ENCODE measurements at regions not wholly inside any gene's neighbourhood (a gene's known extent, or its start where the extent isn't known, plus 50 kb on each side); places are given as distances from the start of the nearest gene placed in this dataset.

DNA sequence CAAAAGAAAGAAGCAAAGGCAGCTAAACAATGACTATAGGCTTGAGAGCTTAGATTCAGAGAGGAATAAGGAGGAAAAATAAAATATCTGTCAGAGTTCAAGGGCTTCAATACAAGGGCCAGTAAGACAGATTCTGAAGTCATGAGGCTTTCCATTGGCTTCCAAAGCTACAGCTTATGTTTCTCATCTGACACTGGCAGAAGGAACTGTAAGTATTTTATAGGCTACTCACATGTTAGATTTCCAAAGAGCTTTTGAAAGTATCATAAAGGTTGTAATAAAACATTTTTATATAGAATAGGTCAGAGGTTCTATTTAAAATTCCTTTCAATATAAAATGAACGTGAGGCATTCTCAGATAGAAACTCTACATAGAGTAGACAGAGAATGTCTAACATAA, 746.6 kb upstream of the NXPH2 start:
- Histone ChIP-seq H3K27ac (no peak overlapping the region), H3K4me3 (no peak overlapping the region), H3K9me3 (ENCODE audit: low read depth, low read length) (no peaks in the 10 kb centered on the region), H3K36me3 (ENCODE audit: insufficient read depth, low read length) (no peaks in the 10 kb centered on the region), H3K9ac (ENCODE audit: insufficient read length) (no peak overlapping the region)
- TF ChIP-seq EZH2 (IDR thresholded peaks at IDR 0.05) (no peak), FOXP2 (optimal IDR thresholded peaks at IDR 0.05; ENCODE audit: control extremely low read depth, extremely low read length, insufficient read depth) (no peak), POLR2AphosphoS5 (IDR thresholded peaks at IDR 0.05; ENCODE audit: borderline replicate concordance, low read depth, low read length) (no peak)
- no peak for DNase-seq (ENCODE audit: low read depth, low spot score)

GRCh38 chr2:139518321-139518720, 738.1 kb upstream of the NXPH2 start:
- H3K9ac ChIP-seq (ENCODE audit: insufficient read length): no peak overlapping the region
- TF ChIP-seq EZH2 (IDR thresholded peaks at IDR 0.05) (no peak), FOXP2 (optimal IDR thresholded peaks at IDR 0.05; ENCODE audit: control extremely low read depth, extremely low read length, insufficient read depth) (no peak), POLR2AphosphoS5 (IDR thresholded peaks at IDR 0.05; ENCODE audit: borderline replicate concordance, low read depth, low read length) (no peak)
- no peak overlapping the region for H3K4me3 ChIP-seq
- no peak overlapping the region for H3K27ac ChIP-seq
- H3K9me3 ChIP-seq (ENCODE audit: low read depth, low read length): no peaks in the 10 kb centered on the region
- H3K36me3 ChIP-seq (ENCODE audit: insufficient read depth, low read length): no peaks in the 10 kb centered on the region
- no peak for DNase-seq (ENCODE audit: low read depth, low spot score)

DNA sequence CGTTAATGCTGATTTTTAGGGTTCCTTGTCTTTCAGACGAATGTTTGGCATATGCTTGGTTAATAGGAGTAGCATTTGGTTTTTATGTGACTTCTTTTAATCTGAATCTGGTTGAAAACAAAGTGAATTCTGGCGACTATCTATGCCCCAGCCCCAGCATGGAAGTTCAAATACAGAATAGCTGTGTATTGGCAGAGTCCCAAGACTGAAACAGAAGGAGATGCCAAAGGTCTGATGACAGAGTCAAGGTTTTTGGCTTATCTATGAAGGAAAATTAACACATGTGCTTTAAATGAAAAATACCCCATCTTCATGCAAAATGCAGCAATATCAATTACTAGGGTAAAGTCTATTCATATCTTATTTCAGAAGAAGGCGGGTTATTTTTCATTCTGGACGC, 734.8 kb upstream of the NXPH2 start:
- Histone ChIP-seq H3K9ac (ENCODE audit: insufficient read length) (no peak overlapping the region), H3K9me3 (ENCODE audit: low read depth, low read length) (no peaks in the 10 kb centered on the region), H3K4me3 (no peak overlapping the region), H3K36me3 (ENCODE audit: insufficient read depth, low read length) (no peaks in the 10 kb centered on the region), H3K27ac (no peak overlapping the region)
- DNase-seq (ENCODE audit: low read depth, low spot score): no peak
- no peak for TF ChIP-seq FOXP2 (optimal IDR thresholded peaks at IDR 0.05; ENCODE audit: control extremely low read depth, extremely low read length, insufficient read depth)
- TF ChIP-seq POLR2AphosphoS5 (IDR thresholded peaks at IDR 0.05; ENCODE audit: borderline replicate concordance, low read depth, low read length): no peak
- no peak for TF ChIP-seq EZH2 (IDR thresholded peaks at IDR 0.05)

- no peak overlapping the region for H3K4me3 ChIP-seq
- H3K9ac ChIP-seq (ENCODE audit: insufficient read length): no peak overlapping the region
- no peak for DNase-seq (ENCODE audit: low read depth, low spot score)
- H3K27ac ChIP-seq: no peak overlapping the region
- H3K9me3 ChIP-seq (ENCODE audit: low read depth, low read length): no peaks in the 10 kb centered on the region
- H3K36me3 ChIP-seq (ENCODE audit: insufficient read depth, low read length): no peaks in the 10 kb centered on the region
- TF ChIP-seq FOXP2 (optimal IDR thresholded peaks at IDR 0.05; ENCODE audit: control extremely low read depth, extremely low read length, insufficient read depth) (no peak), POLR2AphosphoS5 (IDR thresholded peaks at IDR 0.05; ENCODE audit: borderline replicate concordance, low read depth, low read length) (no peak), EZH2 (IDR thresholded peaks at IDR 0.05) (no peak)
Observed at GRCh38 chr2:139495851-139496250, 715.7 kb upstream of the NXPH2 start.

DNA sequence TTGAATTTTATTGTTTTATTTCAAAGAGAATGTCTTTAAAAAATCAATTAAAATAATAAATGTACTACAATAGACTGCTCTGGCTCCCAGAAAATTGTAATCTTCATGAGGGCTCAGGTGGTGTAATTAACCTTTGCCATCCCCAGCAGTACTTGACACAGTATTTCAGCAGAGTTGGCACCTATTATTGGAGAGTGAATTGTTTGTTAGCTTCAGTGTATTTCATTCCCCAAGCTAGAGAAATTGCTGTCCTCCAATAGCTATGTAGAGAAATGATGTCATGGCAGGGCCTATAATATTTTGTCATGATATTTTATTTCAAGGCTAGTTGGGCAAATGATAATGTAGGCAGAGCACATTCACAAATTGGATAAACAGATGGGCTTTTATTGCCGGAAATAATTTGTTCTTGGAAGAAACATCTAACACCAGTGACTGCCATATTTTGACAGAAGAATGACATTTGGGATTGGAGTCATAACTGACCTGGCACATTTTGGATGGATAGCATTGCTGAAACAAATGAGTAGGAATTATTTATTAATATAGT, 712.0 kb upstream of the NXPH2 start:
- Histone ChIP-seq H3K9ac (ENCODE audit: insufficient read length) (no peak overlapping the region), H3K27ac (no peak overlapping the region), H3K9me3 (ENCODE audit: low read depth, low read length) (no peaks in the 10 kb centered on the region), H3K36me3 (ENCODE audit: insufficient read depth, low read length) (no peaks in the 10 kb centered on the region), H3K4me3 (no peak overlapping the region)
- DNase-seq (ENCODE audit: low read depth, low spot score): no peak
- no peak for TF ChIP-seq EZH2 (IDR thresholded peaks at IDR 0.05)
- TF ChIP-seq FOXP2 (optimal IDR thresholded peaks at IDR 0.05; ENCODE audit: control extremely low read depth, extremely low read length, insufficient read depth): no peak
- TF ChIP-seq POLR2AphosphoS5 (IDR thresholded peaks at IDR 0.05; ENCODE audit: borderline replicate concordance, low read depth, low read length): no peak

GRCh38 chr2:139480161-139480650, 700.0 kb upstream of the NXPH2 start:
- Histone ChIP-seq H3K4me3 (no peak overlapping the region), H3K9ac (ENCODE audit: insufficient read length) (no peak overlapping the region), H3K27ac (no peak overlapping the region), H3K36me3 (ENCODE audit: insufficient read depth, low read length) (no peaks in the 10 kb centered on the region), H3K9me3 (ENCODE audit: low read depth, low read length) (no peaks in the 10 kb centered on the region)
- TF ChIP-seq FOXP2 (optimal IDR thresholded peaks at IDR 0.05; ENCODE audit: control extremely low read depth, extremely low read length, insufficient read depth) (no peak), POLR2AphosphoS5 (IDR thresholded peaks at IDR 0.05; ENCODE audit: borderline replicate concordance, low read depth, low read length) (no peak), EZH2 (IDR thresholded peaks at IDR 0.05) (no peak)
- no peak for DNase-seq (ENCODE audit: low read depth, low spot score)

DNA sequence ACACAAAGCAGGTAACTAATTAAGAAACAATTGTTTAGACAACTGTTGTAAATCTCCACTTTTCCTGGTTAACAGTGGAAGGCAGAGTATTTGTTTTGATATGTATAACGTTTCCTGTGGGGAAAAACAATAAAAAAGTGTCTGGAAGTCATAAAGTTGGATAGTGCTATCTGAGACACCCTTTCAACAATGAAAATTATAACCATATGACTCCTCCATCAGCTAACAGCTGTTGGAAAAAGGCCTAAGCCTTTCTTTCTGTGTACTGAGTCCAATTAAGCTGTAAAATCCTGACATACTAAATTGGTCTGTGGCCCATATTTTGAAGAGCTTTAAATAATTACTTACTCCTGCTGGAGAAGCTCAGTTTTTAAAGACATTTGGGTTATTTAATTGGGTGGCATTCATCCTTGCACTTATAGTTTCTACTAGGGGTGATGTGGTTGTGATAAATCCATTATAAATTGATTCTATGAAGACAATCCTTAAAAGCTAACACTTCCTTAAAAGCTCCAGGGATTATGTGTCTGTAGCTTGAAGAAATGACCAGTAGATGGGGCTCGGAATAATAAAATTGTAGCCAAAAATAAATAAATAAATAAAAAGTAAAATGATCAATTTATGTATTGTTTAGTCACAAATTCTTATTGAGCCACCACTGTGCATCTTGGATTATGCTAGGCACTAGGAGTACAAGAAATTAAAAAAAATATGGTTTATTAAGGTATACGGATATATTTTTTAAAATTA, 698.1 kb upstream of the NXPH2 start:
- Histone ChIP-seq H3K36me3 (ENCODE audit: insufficient read depth, low read length) (no peaks in the 10 kb centered on the region), H3K27ac (no peak overlapping the region), H3K4me3 (no peak overlapping the region), H3K9ac (ENCODE audit: insufficient read length) (no peak overlapping the region), H3K9me3 (ENCODE audit: low read depth, low read length) (no peaks in the 10 kb centered on the region)
- TF ChIP-seq EZH2 (IDR thresholded peaks at IDR 0.05) (no peak), POLR2AphosphoS5 (IDR thresholded peaks at IDR 0.05; ENCODE audit: borderline replicate concordance, low read depth, low read length) (peak; percentile 12; the same call in 1 of the 2 replicates)
- peak; percentile 22 for DNase-seq (ENCODE audit: low read depth, low spot score)

- no peak for DNase-seq (ENCODE audit: low read depth, low spot score)
- TF ChIP-seq EZH2 (IDR thresholded peaks at IDR 0.05) (no peak), POLR2AphosphoS5 (IDR thresholded peaks at IDR 0.05; ENCODE audit: borderline replicate concordance, low read depth, low read length) (no peak), FOXP2 (optimal IDR thresholded peaks at IDR 0.05; ENCODE audit: control extremely low read depth, extremely low read length, insufficient read depth) (no peak)
Observed at GRCh38 chr2:139477618-139478017, 697.4 kb upstream of the NXPH2 start.

More at GRCh38 chr2:139477618-139478017, 697.4 kb upstream of the NXPH2 start:
- no peaks in the 10 kb centered on the region for H3K36me3 ChIP-seq (ENCODE audit: insufficient read depth, low read length)
- H3K9ac ChIP-seq (ENCODE audit: insufficient read length): no peak overlapping the region
- H3K4me3 ChIP-seq: no peak overlapping the region
- no peak overlapping the region for H3K27ac ChIP-seq
- H3K9me3 ChIP-seq (ENCODE audit: low read depth, low read length): no peaks in the 10 kb centered on the region
